Endodermal cell (in vitro differentiated cells): ENCODE measurements at regions not wholly inside any gene's neighbourhood (a gene's known extent, or its start where the extent isn't known, plus 50 kb on each side); places are given as distances from the start of the nearest gene placed in this dataset.
"Not testable (repeated sequence)": the region's sequence is repeated elsewhere in the genome, so short reads cannot be mapped to it uniquely, and the experiment has no call there.

Experiments used
- DNase-seq: peaks from one replicate; pipeline ENCODE4 v3.0.0-alpha.2; 2017
- H3K27ac ChIP-seq: 2 replicates; pipeline ENCODE4 v1.5.1; 2013; ENCODE audit warnings: mild to moderate bottlenecking, low read depth, low read length, moderate library complexity
- H3K27me3 ChIP-seq: 2 replicates; pipeline ENCODE4 v1.6.1; 2013; ENCODE audit warnings: mild to moderate bottlenecking, low read length, moderate library complexity; ENCODE audit not compliant: insufficient read depth, control insufficient read depth, poor library complexity, severe bottlenecking
- H3K36me3 ChIP-seq: 2 replicates; pipeline ENCODE4 v1.7.0; 2013; ENCODE audit warnings: mild to moderate bottlenecking, low read length, moderate library complexity; ENCODE audit not compliant: control insufficient read depth, insufficient read depth
- H3K4me1 ChIP-seq: one replicate; pipeline ENCODE4 v1.7.0; 2013; ENCODE audit warnings: low read length; ENCODE audit not compliant: control insufficient read depth, insufficient read depth
- H3K4me3 ChIP-seq: 2 replicates; pipeline ENCODE4 v1.5.1; 2013; ENCODE audit warnings: mild to moderate bottlenecking, low read length, moderate library complexity
- H3K9ac ChIP-seq: 2 replicates; pipeline ENCODE4 v1.6.1; 2013; ENCODE audit warnings: mild to moderate bottlenecking, low read length, moderate library complexity; ENCODE audit not compliant: poor library complexity, severe bottlenecking; ENCODE audit errors: extremely low read depth
- H3K9me3 ChIP-seq: 2 replicates; pipeline ENCODE4 v1.6.1; 2013; ENCODE audit warnings: mild to moderate bottlenecking, low read length, moderate library complexity; ENCODE audit not compliant: control insufficient read depth
- H3K27ac Mint-ChIP-seq: 2 replicates; pipeline ENCODE4 v1.8.0; 2020; ENCODE audit warnings: mixed read lengths
- H3K27me3 Mint-ChIP-seq: 2 replicates; pipeline ENCODE4 v1.8.0; 2021; ENCODE audit warnings: mild to moderate bottlenecking, mixed read lengths; ENCODE audit not compliant: insufficient read depth
- H3K36me3 Mint-ChIP-seq: 2 replicates; pipeline ENCODE4 v1.8.0; 2020; ENCODE audit warnings: low read depth, mixed read lengths
- H3K4me1 Mint-ChIP-seq: 2 replicates; pipeline ENCODE4 v1.8.0; 2020; ENCODE audit warnings: mixed read lengths
- H3K4me3 Mint-ChIP-seq: 2 replicates; pipeline ENCODE4 v1.8.0; 2020; ENCODE audit warnings: mild to moderate bottlenecking, moderate library complexity, mixed read lengths
- H3K9me3 Mint-ChIP-seq: 2 replicates; pipeline ENCODE4 v1.8.0; 2020; ENCODE audit warnings: mild to moderate bottlenecking, mixed read lengths
- CTCF ChIP-seq: fragments of 200-600 bp; sonication (generic); conservative IDR thresholded peaks from 2 replicates; pipeline ENCODE4 v1.5.0; 2021; ENCODE audit warnings: antibody characterized with exemption, mild to moderate bottlenecking
- WGBS, 2 experiments: methylation state at CpG; one replicate each; pipeline versions ENCODE4 v1.1.5 to v1.1.7; 2013; ENCODE audit warnings: missing lambda C conversion rate in 2 of 2, mixed read lengths in 1 of 2; ENCODE audit not compliant: insufficient coverage in 1 of 2, insufficient read length in 1 of 2; 5-methylcytosine and 5-hydroxymethylcytosine counted together

GRCh38 chrX:41024335-41024734, 60.9 kb upstream of the USP9X start:
- H3K9ac ChIP-seq, H3K27ac Mint-ChIP-seq, H3K36me3 ChIP-seq, H3K27ac ChIP-seq, H3K27me3 ChIP-seq, H3K27me3 Mint-ChIP-seq, H3K4me1 ChIP-seq, H3K4me3 ChIP-seq, H3K9me3 ChIP-seq, DNase-seq, H3K4me3 Mint-ChIP-seq, H3K36me3 Mint-ChIP-seq: not testable (repeated sequence)
- Mint-ChIP-seq H3K4me1 (peaks cover 18% of the 10 kb centered on the region), H3K9me3 (peaks cover 18% of the 10 kb centered on the region)
- WGBS, 2 experiments, result 86% methylated on average over 1 of the region's 3 CpGs; no CpG with 5 or more reads in 1 of the 2 experiments
- TF ChIP-seq CTCF, result peak; percentile 41

GRCh38 chrX:41024755-41025154, 60.5 kb upstream of the USP9X start:
- H3K4me3 ChIP-seq, result no peak overlapping the region
- H3K27ac Mint-ChIP-seq, result no peak overlapping the region
- 94% methylated on average over 4 of the region's 6 CpGs; no CpG with 5 or more reads in 1 of the 2 experiments for WGBS, 2 experiments
- no peaks in the 10 kb centered on the region for H3K9me3 ChIP-seq
- DNase-seq, result no peak
- peaks cover 16% of the 10 kb centered on the region for H3K9me3 Mint-ChIP-seq
- H3K27me3 Mint-ChIP-seq, result no peaks in the 10 kb centered on the region
- H3K36me3 Mint-ChIP-seq, result no peaks in the 10 kb centered on the region
- no peak overlapping the region for H3K9ac ChIP-seq
- H3K27ac ChIP-seq, result no peak overlapping the region
- peaks cover 6% of the 10 kb centered on the region for H3K4me1 ChIP-seq
- H3K4me3 Mint-ChIP-seq, result no peak overlapping the region
- no peak for TF ChIP-seq CTCF
- H3K27me3 ChIP-seq, result no peaks in the 10 kb centered on the region
- no peaks in the 10 kb centered on the region for H3K36me3 ChIP-seq
- H3K4me1 Mint-ChIP-seq, result peaks cover 18% of the 10 kb centered on the region

GRCh38 chrX:41025926-41026701, 59.1 kb upstream of the USP9X start:
- Histone ChIP-seq H3K36me3 (no peaks in the 10 kb centered on the region), H3K4me1 (peaks cover 6% of the 10 kb centered on the region), H3K27me3 (no peaks in the 10 kb centered on the region), H3K9ac (peak overlapping the region; percentile 20), H3K9me3 (no peaks in the 10 kb centered on the region), H3K27ac (peak overlapping the region; percentile 49), H3K4me3 (peak overlapping the region; percentile 60)
- no peak for TF ChIP-seq CTCF
- WGBS, 2 experiments, result 0 to 13% methylated on average over 4 to 10 of the region's 13 CpGs
- Mint-ChIP-seq H3K4me3 (peak overlapping the region; percentile 12), H3K36me3 (no peaks in the 10 kb centered on the region), H3K4me1 (peaks cover 18% of the 10 kb centered on the region), H3K27me3 (no peaks in the 10 kb centered on the region), H3K27ac (peak overlapping the region; percentile 75), H3K9me3 (peaks cover 17% of the 10 kb centered on the region)
- DNase-seq, result peak; percentile 63
